Cortex of kidney (tissue), 1 donor: ENCODE measurements at regions not wholly inside any gene's neighbourhood (a gene's known extent, or its start where the extent isn't known, plus 50 kb on each side); places are given as distances from the start of the nearest gene placed in this dataset.

Experiments used
- DNase-seq: peaks from one replicate; lab custom pipeline; 2025; lab: John Stamatoyannopoulos, UW

DNA sequence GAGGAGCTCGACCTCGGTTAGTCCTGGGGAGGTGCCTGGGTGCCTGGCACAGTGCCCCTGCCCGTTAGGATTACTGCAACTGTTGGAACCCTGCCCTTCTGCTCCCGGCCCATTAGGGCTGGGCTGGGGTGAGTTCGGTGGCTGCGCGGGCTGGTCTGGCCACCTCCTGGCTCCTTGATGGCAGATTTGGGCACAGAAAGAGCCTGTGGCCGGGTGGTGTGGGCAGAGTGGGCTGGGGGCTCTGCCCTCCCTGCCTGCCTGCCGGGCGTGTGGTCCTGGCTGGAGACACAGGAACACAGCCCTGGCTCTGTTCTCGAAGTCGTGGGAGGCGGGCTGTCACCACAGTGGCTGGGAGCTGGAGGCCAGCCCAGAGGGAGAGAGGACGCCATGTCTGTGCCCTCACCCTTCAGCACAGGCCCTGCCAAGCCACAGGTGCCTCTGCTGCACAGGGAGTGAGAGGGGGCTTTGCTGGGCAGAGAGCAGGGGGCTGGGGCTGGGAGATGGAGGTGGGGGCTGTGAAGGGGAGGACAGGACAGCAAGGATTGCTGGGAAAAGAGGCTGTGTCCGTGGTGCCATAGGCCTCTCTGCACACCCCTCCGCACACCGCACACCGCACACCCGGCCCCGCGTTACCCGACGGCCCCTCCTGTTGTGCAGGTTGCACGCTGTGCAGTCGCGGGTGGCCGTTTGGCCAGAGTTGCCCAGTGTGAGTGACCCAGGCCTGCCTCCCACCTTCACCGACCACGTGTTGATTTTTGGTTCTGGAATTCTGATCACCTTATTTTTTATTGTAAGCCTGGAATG is 236.6 kb upstream of the GSE1 start:
- DNase-seq: no peak

DNA sequence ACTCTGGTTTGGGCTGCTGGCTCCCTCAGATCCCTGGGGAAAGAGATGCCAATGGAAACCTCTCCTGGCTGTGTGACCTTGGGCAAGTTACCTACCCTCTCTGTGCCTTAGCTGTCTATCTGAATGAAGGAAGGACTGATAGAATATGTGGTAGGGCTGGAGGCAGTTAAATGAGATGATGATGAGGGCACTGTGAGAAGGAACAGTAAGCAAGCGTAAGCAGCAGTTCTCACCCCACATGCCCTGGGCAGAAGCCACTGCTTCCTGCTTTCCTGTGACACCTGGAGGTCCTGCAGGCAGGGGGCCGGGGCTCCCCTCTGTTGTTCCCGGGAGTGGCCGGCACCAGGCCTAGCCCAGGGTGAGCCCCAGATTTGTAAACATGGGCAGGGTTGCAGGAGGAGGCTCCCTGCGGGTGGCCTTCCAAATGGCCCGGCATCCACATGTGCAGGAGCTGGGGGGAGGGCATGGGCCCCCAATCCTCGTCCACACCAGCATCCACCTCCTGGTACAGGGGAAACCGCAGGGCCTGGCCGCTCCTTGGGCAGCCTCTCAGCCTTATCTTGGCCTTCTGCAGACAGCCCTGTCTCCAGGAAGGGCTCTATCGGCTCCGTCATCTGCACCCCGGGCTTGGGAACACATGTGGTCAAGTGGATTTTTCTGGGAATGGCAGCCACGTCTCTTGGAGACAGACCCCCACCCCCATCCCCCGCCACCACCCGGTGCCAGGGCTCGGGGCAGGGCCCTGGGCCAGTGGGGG is 235.6 kb upstream of the GSE1 start:
- DNase-seq: no peak

DNA sequence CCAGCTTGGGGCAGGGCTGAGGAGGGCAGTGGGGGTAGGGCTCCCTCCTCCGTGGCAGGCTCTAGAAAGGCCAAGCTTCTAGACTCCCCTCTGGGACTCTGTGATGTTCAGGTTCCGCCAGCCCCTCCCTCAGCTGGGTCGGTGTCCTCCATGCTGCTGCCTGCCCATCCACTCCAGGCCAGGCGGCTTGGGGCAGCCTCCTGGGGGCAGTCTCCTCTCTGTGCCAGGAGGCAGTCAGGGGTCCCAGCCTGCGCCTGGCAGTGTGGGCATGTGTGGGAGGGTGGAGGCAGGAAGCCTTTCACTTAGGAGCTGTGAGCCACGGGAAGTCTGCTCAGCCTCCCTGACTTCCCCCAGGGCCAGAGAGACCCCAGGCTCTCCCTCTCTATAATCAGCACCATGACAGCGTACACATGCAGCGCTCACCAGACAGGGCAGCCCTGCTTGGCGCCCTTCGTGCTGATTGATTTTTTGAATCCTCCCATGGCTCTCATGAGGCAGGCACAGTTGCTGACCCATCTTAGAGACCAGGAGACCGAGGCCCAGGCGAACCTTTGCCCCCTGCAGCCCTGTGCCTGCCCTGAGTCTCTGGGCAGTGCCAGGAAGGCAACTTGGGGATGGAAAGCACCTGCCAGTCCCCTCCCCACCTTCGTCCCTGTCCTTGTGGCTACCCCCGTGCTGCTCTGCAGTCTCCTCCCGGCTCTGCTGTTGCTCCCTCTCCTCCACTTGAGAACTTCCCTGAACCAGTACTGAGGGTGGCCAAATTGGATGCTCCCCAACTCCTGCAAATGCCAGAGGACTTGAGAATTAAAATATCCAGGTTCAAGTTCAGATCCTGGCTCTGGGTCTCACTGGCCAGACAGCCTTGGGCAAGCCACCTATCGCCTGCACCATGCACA is 234.7 kb upstream of the GSE1 start:
- DNase-seq: no peak

DNA sequence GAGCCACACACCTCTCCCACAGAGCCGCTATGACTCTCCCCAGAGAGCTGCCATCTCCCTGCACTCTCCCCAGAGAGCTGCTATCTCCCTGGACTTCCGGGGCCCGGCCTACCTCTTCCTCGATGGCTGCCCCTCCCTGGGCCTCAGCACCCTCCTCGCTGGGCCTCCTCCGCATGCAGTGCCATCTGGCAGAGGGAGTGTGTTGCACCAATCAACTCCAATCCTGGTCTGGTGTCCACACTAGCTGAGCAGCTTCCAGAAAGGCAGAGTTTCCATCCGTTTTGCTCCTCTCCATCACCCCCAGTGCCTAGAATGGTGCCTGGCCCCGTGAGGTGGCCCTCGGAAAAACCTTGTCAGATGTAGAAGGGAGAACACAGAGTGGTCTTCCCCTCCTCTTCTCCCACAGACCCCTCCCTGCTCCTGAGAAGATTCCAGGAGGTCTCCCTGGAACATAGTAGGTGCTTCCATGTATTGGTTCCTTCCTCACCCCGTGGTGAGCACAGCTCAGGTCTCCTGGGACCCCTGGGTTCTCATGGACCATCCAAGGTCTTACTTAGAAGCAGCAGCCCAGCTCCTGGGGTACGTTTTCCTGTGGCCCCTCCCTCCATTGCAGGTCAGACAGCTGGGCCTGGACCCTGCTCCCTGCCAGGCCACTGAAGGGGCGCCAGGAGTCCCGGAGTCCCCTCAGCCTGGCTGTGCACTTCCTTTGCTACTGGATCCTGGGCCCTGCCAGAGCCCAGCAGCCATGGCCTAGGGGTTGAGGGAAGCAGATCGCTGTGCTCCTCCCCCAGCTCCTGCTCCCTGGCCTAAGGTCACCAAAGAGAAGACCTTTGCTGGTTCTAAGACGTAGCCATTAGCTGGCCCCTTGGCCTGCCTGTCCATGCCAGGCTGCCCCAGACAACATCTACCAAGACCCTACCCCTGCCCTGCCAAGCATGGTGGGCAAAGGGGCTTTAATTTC is 233.8 kb upstream of the GSE1 start:
- no peak for DNase-seq

DNA sequence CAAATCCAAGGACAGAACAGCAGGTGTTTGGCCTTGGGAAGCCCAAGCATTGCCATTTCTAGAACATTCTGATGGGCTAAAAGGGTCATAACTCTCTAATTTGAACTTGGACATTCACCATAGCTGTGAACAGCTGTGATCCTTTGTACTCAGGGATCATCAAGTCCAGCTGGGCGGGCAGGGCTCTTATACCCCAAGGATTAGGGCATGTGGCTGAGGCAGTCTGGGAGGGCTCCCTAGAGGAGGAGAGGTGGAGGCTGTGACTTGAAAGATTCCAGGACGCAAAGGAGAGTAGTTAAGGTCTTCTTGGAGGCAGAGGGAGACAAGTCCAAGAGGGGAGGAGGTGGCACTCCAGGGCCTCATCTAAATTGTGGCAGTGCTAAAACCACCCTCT is 233.1 kb upstream of the GSE1 start:
- no peak for DNase-seq

DNA sequence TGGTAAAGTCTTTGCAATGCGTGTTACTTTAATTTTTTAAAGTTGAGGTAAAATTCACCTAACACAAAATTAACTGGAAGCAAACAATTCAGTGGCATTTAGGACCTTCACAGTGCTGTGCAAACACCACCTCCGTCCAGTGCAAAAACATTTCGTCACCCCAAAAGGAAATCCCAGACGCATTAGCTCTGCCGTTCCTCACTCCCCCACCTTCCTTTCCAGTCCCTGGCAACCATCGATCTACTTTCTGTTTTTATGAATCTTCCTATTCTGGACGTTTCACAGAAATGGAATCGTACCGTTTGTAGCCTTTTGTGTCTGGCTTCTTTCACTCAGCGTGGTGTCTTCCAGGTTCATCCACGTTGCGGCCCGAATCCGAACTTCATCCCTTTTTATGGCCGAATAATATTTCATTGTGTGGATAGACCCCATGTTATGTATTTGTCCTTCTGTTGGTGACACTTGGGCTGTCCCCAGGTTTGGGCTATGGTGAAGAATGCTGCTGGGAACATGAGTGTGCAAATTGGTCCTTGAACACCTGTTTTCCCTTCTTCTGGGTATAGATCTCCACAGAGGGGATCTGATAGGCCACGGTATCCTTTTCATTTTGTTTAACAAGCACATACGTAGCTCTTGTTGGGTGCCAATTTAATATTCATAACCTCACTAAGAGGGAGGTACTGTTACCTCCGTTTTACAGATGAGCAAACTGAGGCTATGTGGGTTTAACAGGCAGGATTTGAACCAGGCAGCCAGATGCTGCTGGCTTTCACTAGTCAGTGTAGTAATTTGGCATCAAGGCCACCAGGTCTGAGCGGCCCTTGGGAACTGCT is 232.0 kb upstream of the GSE1 start:
- DNase-seq: no peak

DNA sequence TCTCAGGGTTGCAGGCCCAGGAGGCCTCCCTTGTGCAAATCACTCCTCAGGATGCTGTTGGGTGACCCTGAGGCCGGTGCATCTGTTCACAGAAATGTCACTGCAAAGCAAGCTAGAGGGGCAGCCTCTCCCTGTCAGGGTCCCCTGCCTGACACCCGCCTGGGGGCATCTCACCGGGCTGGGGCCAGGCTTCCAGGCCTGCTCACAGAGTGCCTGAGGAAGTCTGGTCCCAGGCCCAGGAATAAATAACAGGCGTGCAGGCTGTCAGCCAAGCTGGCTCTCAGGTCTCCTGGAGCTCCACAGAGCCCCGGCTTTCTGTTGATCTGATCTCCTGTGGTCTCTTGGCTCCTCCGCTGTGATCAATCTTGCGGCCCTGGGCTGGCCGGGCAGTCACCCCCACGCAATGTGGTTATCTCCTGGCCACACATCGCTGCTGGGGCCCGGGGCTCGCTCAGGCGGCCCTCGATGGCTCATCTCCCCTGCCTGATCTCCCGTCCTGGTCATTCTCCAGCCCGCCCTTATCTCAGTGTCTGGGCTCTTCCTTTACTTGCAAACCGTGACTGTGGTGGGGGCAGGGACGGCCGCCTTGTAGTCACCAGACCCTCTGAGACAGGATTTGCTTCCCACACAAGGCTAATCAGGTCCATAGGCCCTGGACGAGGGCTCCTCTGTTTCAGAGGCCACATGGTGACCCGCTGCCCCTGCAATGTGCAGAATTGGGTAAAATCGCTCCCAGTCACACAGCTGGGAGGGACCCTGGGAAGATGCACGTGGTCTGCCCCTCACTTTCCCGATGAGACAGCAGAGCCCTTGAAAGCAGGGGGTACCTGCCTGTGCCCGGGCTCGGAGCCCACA is 231.2 kb upstream of the GSE1 start:
- DNase-seq: no peak

DNA sequence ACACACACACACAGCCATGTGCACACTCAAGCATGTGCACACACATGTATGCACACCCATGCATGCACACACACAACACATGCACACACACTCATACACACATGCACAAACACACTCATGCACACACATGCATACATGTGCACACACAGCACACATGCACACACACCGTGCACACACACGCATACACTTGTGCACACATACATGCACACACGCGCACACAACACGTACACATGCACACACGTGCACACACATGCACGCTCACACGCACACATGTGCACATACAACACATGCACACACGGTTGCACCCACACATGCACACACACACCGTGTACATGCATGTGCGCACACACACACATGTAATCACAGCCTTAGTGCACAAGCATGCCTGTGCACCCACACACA is 230.4 kb upstream of the GSE1 start:
- DNase-seq: no peak

DNA sequence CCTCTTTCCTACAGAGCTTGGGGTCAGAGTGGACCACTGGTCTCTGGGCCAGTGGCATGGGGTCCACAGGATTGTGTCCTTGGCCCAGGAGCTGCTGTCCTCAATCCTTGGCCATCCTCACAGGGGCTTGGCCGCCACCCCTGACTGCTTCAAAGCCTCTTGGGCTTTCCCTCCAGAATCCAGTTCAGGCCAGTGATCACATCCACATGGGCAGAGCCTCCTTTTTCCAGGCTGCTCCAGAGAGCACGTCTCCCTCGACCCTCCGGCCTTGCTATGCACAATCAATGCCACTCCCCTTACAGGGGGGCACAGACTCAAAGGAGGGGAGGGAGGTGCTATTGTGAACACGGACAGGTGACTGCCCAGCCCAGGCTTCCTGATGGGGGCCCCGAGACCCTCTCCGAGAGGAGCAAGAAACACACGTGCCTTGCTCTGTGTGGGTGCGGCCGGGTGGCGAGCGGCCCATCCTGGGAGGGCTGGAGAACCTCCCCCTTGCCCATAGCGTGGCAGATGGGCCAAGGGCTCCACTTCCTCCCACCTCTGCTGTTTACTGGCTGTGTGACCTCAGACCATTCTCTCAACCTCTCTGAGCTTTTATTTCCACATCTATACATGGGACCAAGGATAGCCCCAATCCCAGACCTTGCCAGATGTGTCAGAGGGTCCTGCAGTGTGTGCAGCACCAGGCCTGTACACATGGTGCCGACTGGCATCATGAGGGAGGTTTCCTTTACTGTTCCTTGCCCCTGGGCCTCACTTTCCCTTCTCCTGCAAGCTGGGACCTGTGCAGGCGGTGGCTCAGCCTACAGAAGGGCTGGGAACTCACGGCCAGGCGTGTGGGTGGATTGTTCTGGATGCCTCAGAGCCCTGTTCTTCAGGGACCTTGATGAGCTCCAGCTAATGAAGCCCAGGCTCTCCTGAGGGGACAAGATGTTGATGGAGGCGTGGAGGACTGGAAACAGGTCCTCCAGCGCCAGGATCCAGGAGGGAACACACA is 229.0 kb upstream of the GSE1 start:
- DNase-seq: no peak

DNA sequence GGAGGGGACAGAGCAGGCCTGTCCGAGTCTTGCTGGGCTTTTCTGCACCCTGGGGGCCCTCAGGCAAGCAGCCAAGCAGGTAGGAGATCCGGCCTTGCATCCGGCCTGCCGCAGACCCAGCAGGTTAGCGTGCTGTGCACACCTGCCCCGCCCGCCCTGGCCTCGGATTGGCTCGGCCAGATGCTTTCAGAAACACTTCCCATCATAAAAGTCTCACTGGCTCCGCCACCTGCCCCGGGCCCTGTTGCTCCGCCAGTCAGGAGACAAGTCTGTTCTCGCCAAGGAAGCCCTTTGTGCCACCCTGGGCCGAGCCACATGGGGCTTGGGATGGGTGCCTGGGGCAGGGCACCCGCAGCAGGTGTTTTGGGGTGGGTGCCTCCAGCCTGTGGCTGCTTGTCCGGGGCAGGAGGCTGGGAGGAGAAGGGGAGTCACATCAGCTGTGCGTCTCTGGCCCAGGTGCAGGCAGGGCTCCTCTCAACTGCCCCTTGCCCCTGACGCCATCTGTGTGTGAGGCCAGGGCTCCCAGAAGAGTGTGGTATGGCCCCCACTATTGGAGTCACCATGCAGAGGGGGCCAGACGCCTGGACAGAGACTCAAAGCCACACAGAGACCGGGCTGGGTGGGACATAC is 228.2 kb upstream of the GSE1 start:
- no peak for DNase-seq

DNA sequence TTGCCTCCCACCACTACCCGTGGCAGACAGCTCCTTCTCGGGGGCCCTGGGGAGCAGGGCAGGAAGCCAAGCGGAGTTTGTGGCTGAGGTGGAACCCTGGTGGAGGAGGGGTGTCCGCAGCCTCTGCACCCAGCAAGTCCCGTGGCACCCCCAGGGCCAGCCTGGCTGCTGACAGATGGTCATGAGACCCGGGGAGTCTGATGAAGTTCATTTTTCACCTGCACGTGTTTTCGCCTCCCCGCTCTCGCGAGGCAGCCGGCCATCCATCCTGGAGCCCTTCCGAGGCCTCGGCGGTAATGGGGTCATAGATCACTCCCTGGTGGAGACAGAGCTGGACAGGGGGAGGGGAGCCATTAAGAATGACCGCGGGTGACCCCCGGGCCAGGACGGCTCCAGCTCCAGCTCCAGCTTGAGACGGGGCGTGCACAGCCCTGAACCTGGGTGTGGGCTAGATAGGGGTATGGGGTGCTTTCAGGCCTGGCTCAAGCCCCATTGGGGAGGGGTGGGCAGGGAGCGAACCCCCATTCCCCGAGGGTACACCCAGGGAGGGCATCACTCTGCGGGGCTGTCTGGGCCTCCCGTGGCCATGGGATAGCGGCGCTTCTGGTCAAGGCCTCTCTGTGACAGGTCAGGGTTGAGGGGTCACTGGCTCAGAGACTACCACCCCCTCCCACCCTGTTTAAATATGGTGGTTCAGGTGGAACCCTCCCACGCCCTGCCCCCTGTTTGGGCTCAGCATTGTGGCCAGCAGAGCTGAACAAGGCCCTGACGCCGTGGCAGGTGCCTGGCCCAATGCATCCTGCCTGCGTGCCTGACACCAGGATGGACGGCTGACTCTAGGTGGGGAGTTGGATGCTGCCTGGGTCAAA is 227.4 kb upstream of the GSE1 start:
- DNase-seq: no peak

DNA sequence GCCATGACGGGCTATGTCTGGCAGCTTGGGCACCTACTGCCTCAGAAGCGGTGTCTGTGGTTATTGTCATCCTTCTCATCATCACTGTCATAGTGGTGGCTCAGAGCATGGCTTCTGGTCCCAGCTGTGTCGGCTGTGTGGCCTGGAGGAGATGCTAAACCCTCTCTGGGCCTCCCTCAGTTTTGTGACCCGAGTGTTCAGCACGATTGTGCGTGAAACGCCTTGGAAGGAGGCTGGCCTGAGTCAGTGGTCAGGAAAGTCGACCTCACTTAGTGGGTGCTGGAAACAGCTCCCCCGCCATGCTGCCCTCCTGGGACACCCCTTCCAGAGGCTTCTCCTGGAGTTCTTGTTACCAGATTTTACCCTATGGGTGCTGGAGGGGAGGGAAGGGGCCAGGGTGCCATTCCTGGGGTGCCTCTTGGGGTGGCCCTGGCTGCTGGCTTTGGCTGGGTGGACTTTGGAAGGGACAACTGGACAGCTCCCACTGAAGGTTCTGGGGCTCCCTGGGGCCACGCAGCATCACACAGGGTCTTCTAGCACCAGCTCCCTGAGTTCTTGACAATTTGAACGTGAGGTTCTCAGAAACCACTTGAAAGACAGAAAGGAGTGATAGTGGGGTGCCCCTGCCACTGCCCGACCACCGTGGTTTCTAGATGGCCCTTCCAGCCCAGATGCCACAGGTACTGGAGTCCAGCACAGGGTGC is 226.5 kb upstream of the GSE1 start:
- no peak for DNase-seq

DNA sequence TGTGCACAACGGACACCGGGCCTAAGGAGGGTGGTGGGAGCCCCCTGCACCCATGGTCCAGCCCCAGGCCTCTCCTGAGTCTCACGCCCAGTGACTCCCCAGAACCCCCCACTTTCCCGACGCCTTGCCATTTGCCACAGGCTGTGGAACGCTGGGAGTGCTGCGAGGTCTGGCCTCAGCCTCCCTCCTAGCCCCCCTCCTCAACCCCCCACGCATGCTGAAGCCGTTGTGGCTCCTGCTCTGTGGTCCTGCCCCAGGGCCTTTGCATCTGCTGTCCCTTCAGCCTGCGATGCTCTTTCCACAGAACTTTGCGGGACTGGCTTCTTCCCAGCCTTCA is 226.0 kb upstream of the GSE1 start:
- no peak for DNase-seq

DNA sequence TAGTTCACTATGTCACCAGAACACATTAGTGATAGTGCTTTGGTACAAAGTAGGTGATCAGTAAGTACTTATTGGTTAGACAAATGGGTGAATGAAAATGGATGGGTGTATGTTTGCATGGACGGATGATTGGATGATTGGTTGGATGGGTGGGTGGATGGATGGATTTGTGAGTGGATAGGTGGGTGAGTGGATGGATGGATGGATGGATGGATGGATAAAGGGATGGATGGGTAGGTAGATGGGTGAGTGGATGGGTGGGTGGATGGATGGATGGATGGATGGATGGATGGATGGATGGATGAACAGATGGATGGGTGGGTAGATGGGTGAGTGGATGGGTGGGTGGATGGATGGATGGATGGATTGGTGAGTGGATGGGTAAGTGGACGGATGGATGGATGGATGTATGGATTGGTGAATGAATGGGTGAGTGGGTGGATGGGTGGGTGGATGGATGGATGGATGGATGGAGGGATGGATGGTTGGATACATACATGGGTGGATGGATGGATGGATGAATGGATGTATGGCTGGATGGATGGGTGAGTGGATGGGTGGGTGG is 225.3 kb upstream of the GSE1 start:
- no peak for DNase-seq

DNA sequence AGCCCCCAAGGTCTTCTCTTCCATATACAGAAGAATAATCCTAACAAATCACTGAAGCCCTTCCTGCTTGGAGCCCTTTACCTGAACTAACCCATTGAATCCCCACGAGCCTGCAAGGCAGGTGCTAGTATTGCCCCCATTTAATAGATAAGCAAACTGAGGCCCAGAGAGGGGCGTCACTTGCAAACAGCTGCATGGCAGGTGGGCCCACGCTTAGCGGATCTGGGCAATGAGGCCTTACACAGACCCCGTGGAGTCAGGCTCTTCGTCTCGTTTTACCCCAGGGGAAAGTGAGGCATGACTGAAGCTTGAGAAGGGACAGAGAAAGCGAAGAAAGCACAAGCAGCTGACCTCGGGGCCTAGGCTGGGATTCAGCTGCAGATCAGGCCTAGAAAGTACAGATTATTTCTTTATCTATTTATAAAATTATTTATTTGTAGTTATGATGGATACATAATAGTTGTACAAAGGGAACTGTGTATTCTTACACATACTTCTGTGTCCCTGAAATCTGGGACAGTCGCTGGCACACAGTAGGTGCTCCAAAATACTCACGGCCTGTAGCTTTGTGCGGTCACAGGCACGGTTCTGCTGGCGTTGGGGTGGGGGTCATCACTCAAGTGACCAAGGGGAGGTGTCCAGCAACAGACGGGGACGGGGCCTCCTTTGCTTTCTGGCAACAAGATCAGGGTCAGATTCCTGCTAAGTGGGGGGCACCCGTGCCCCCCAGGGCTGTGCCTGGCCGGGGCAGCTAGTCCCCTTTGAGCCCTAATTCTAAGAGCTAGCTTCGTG is 223.2 kb upstream of the GSE1 start:
- DNase-seq: no peak
